IMR-90 (cell line): ENCODE measurements at regions not wholly inside any gene's neighbourhood (a gene's known extent, or its start where the extent isn't known, plus 50 kb on each side); places are given as distances from the start of the nearest gene placed in this dataset.
"Not testable (repeated sequence)": the region's sequence is repeated elsewhere in the genome, so short reads cannot be mapped to it uniquely, and the experiment has no call there.

Experiments used
- BHLHE40 ChIP-seq: fragments of 150-350 bp; IDR thresholded peaks from 2 replicates; pipeline ENCODE4 v1.6.1; 2016; ENCODE audit warnings: mild to moderate bottlenecking, low read depth, low read length
- CTCF ChIP-seq: conservative IDR thresholded peaks from 2 replicates; pipeline ENCODE4 v1.5.1; 2012; ENCODE audit warnings: mild to moderate bottlenecking, low read depth, low read length, improper control_type of control experiment
- MXI1 ChIP-seq: IDR thresholded peaks from 2 replicates; pipeline ENCODE4 v1.6.1; 2012; ENCODE audit warnings: low read depth, mild to moderate bottlenecking, low read length, moderate library complexity, borderline replicate concordance
- RFX5 ChIP-seq: IDR thresholded peaks from 2 replicates; pipeline ENCODE4 v1.8.0; 2012; ENCODE audit warnings: low read depth, mild to moderate bottlenecking, low read length, moderate library complexity
- SMC3 ChIP-seq: fragments of 150-350 bp; IDR thresholded peaks from 2 replicates; pipeline ENCODE4 v1.6.1; 2016; ENCODE audit warnings: low read depth, mild to moderate bottlenecking, antibody characterized with exemption, low read length, moderate library complexity
- TF ChIP-seq, protein P1 (sequence below): fragments of 150-350 bp; IDR thresholded peaks from 2 replicates; pipeline ENCODE4 v1.6.1; 2016; ENCODE audit warnings: low read depth, mild to moderate bottlenecking, low read length, moderate library complexity, borderline replicate concordance

GRCh38 chr10:45902324-45902723 is 55.0 kb upstream of the AGAP4 start:
- not testable (repeated sequence) for TF ChIP-seq CTCF, BHLHE40, MXI1, RFX5, SMC3
- TF ChIP-seq, protein P1, sequence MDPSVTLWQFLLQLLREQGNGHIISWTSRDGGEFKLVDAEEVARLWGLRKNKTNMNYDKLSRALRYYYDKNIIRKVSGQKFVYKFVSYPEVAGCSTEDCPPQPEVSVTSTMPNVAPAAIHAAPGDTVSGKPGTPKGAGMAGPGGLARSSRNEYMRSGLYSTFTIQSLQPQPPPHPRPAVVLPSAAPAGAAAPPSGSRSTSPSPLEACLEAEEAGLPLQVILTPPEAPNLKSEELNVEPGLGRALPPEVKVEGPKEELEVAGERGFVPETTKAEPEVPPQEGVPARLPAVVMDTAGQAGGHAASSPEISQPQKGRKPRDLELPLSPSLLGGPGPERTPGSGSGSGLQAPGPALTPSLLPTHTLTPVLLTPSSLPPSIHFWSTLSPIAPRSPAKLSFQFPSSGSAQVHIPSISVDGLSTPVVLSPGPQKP: not testable (repeated sequence)
